Keratinocyte (primary cell): ENCODE measurements at regions not wholly inside any gene's neighbourhood (a gene's known extent, or its start where the extent isn't known, plus 50 kb on each side); places are given as distances from the start of the nearest gene placed in this dataset.

Experiments used
- DNase-seq: peaks from one replicate; pipeline ENCODE4 v3.0.0-alpha.2; 2011; ENCODE audit warnings: low read depth, missing footprints, low spot score
- FAIRE-seq: peaks from 2 replicates; lab custom pipeline; 2011; peaks lifted over from hg19 to GRCh38; lab: Jason Lieb, UNC
- H2AFZ ChIP-seq: 2 replicates; pipeline ENCODE4 v1.6.0; 2012; ENCODE audit warnings: low read length, control low read depth, inconsistent platforms; ENCODE audit not compliant: control insufficient read depth
- H3K27ac ChIP-seq: 2 replicates; pipeline ENCODE4 v1.5.1; 2011; ENCODE audit warnings: low read length; ENCODE audit not compliant: control insufficient read depth, insufficient read depth
- H3K27me3 ChIP-seq: 3 replicates; pipeline ENCODE4 v1.6.0; 2011; ENCODE audit warnings: low read length; ENCODE audit not compliant: control insufficient read depth, insufficient read depth; ENCODE audit errors: extremely low read depth
- H3K36me3 ChIP-seq, 2 experiments: 2 replicates in 1 of 2; 3 replicates in 1 of 2; pipeline ENCODE4 v1.5.1; 2011; ENCODE audit warnings: low read length in 2 of 2, mild to moderate bottlenecking in 1 of 2; ENCODE audit not compliant: control insufficient read depth in 2 of 2, insufficient read depth in 2 of 2; ENCODE audit errors: extremely low read depth in 1 of 2
- H3K4me1 ChIP-seq: 3 replicates; pipeline ENCODE4 v1.5.1; 2011; ENCODE audit warnings: low read length; ENCODE audit not compliant: control insufficient read depth, insufficient read depth; ENCODE audit errors: extremely low read depth
- H3K4me2 ChIP-seq: 3 replicates; pipeline ENCODE4 v1.6.0; 2011; ENCODE audit warnings: low read depth, low read length; ENCODE audit not compliant: control insufficient read depth, insufficient read depth; ENCODE audit errors: extremely low read depth
- H3K4me3 ChIP-seq, 3 experiments: fragments of 200-600 bp in 1 of 3; sonication (generic) in 1 of 3; 2 replicates in 2 of 3; 3 replicates in 1 of 3; pipeline ENCODE4 v1.5.1; 2011 to 2016; ENCODE audit warnings: low read length in 3 of 3, mild to moderate bottlenecking in 3 of 3, control low read depth in 2 of 3, inconsistent platforms in 1 of 3, low read depth in 1 of 3, mixed read lengths in 1 of 3, mixed run types in 1 of 3, moderate library complexity in 1 of 3; ENCODE audit not compliant: control insufficient read depth in 2 of 3, insufficient read depth in 2 of 3; ENCODE audit errors: extremely low read depth in 1 of 3
- H3K79me2 ChIP-seq: 2 replicates; pipeline ENCODE4 v1.6.0; 2012; ENCODE audit warnings: low read length; ENCODE audit not compliant: control insufficient read depth, insufficient read depth
- H3K9ac ChIP-seq: 3 replicates; pipeline ENCODE4 v1.6.0; 2011; ENCODE audit warnings: low read length; ENCODE audit not compliant: control insufficient read depth, insufficient read depth; ENCODE audit errors: extremely low read depth
- H3K9me1 ChIP-seq: 3 replicates; pipeline ENCODE4 v1.6.0; 2011; ENCODE audit warnings: low read length; ENCODE audit not compliant: control insufficient read depth, insufficient read depth; ENCODE audit errors: extremely low read depth
- H3K9me3 ChIP-seq: 2 replicates; pipeline ENCODE4 v1.5.1; 2012; ENCODE audit warnings: low read depth, low read length; ENCODE audit not compliant: control insufficient read depth
- H4K20me1 ChIP-seq: 3 replicates; pipeline ENCODE4 v1.6.0; 2011; ENCODE audit warnings: low read length; ENCODE audit not compliant: control insufficient read depth, insufficient read depth; ENCODE audit errors: extremely low read depth
- CTCF ChIP-seq, 3 experiments: IDR thresholded peaks in 1 of 3; conservative IDR thresholded peaks in 1 of 3; optimal IDR thresholded peaks in 1 of 3; 2 replicates in 2 of 3; 3 replicates in 1 of 3; pipeline versions ENCODE3 to v1.5.1; 2011; ENCODE audit warnings: low read length in 3 of 3, mild to moderate bottlenecking in 3 of 3, moderate library complexity in 2 of 3, control low read depth in 1 of 3, inconsistent platforms in 1 of 3; ENCODE audit not compliant: insufficient read depth in 2 of 3; ENCODE audit errors: extremely low read depth in 1 of 3
- EZH2 ChIP-seq: IDR thresholded peaks from one replicate; pipeline ENCODE4 v1.6.1; 2012; ENCODE audit warnings: inconsistent platforms, mild to moderate bottlenecking, low read length, moderate library complexity
- dilution Hi-C: fragments of 300-500 bp; cut with MboI; formaldehyde crosslinking; loops from one replicate; pipeline ENCODE4 v1.7.0; 2020; ENCODE audit warnings: low sequenced_read_pairs; ENCODE audit not compliant: extremely low pct_ligation_motif_present

GRCh38 chr6:68039641-68040311 lies 595.3 kb upstream of the ADGRB3 start:
- Histone ChIP-seq H3K4me3 (no peak overlapping the region), H2AFZ (no peak overlapping the region), H3K9ac (no peak overlapping the region), H3K4me1 (no peaks in the 10 kb centered on the region), H3K9me3 (no peaks in the 10 kb centered on the region), H3K27ac (no peak overlapping the region), H4K20me1 (no peaks in the 10 kb centered on the region), H3K36me3 (no peaks in the 10 kb centered on the region), H3K79me2 (no peaks in the 10 kb centered on the region), H3K4me2 (no peak overlapping the region), H3K9me1 (no peaks in the 10 kb centered on the region), H3K27me3 (no peaks in the 10 kb centered on the region)
- dilution Hi-C loops, result no loop called here
- no peak for DNase-seq
- no peak for FAIRE-seq
- no peak for TF ChIP-seq EZH2
- no peak for TF ChIP-seq CTCF (optimal IDR thresholded peaks at IDR 0.05 in 1 of 3, IDR thresholded peaks at IDR 0.05 in 1 of 3, conservative IDR thresholded peaks at IDR 0.05 in 1 of 3; ENCODE audit: extremely low read depth in 1 of 3, insufficient read depth in 2 of 3, low read length in 3 of 3)

DNA sequence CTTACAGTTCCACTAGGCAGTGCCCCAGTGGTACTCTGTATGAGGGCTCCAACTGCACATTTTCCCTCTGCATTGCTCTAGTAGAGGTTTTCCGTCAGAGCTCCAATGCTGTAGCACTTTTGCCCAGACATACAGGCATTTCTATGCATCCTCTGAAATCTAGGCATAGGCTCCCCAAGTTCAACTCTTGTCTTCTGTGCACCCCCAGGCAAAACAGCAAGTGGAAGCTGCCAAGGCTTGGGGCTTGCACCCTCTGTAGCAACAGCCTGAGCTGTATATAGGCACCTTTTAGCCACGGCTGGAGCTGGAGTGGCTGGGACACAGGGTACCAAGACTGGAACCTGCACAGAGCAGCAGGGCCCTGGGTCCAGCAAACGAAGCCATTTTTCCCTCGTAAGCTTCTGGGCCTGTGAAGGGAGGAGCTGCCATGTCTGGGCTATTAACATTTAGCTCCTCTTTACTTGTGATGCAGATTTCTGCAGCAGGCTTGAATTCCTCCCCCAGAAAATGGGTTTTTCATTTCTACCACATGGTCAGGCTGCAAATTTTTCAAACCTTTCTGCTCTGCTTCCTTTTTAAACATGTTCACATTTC lies 596.2 kb upstream of the ADGRB3 start:
- FAIRE-seq (no peak), DNase-seq (no peak)
- Histone ChIP-seq H3K27ac (no peak overlapping the region), H2AFZ (no peak overlapping the region), H3K9me1 (no peaks in the 10 kb centered on the region), H4K20me1 (no peaks in the 10 kb centered on the region), H3K27me3 (no peaks in the 10 kb centered on the region), H3K4me1 (no peaks in the 10 kb centered on the region), H3K79me2 (no peaks in the 10 kb centered on the region), H3K36me3 (no peaks in the 10 kb centered on the region), H3K9ac (no peak overlapping the region), H3K4me3 (no peak overlapping the region), H3K9me3 (no peaks in the 10 kb centered on the region), H3K4me2 (no peak overlapping the region)
- TF ChIP-seq EZH2 (no peak), CTCF (optimal IDR thresholded peaks at IDR 0.05 in 1 of 3, IDR thresholded peaks at IDR 0.05 in 1 of 3, conservative IDR thresholded peaks at IDR 0.05 in 1 of 3; ENCODE audit: extremely low read depth in 1 of 3, insufficient read depth in 2 of 3, low read length in 3 of 3) (no peak)
- dilution Hi-C loops, result no loop called here
